Skin epidermis (tissue), 12 donors: ENCODE measurements at regions not wholly inside any gene's neighbourhood (a gene's known extent, or its start where the extent isn't known, plus 50 kb on each side); places are given as distances from the start of the nearest gene placed in this dataset.
"Not testable (repeated sequence)": the region's sequence is repeated elsewhere in the genome, so short reads cannot be mapped to it uniquely, and the experiment has no call there.

Experiments used
- H3K27ac ChIP-seq, 21 experiments: fragments of 200-600 bp; sonication (generic) in 11 of 21; one replicate each; pipeline ENCODE4 v1.5.0; 2020; ENCODE audit warnings: mild to moderate bottlenecking in 3 of 21, inconsistent platforms in 2 of 21, moderate library complexity in 2 of 21
- H3K4me3 ChIP-seq, 7 experiments: fragments of 200-600 bp; sonication (generic) in 2 of 7; one replicate each; pipeline ENCODE4 v1.5.0; 2020; ENCODE audit warnings: inconsistent platforms in 2 of 7, mild to moderate bottlenecking in 2 of 7, moderate library complexity in 1 of 7

DNA sequence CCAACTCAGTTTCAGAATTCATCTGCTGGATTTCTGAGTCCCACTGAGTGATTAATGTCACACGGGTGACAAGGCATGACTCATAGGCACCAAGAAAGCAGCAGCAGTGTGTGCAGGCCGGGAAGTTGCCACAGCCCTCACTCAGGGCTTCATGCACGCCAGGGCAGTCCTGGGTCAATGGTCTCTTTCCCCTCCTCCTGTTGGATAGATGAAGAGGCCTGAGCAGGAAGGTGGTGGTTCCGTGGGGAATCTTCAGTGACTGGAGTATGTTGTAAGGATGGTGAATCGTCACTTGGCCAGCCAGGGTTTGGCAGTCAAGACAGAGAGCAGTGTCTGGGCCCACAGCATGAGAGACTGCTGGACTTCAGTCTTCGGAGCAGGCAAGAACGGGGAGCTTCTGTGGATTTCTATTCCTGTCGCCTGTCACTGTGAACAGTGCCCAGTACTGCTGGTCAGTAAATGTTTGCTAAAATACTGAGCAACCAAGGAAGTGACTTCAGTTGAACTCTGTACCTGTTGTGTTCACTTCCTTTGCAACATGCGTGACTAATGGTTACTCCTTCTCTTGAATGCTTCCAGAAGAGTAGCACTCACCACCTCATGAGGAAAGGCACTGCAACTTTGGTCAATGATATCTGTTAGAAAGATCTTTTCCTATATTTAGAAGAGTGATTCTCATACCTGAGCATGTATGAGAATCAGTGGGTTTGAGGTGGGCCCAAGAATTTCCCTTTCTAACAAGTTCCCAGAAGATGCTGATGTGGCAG lies 62.0 kb upstream of the CD93 start:
- Histone ChIP-seq H3K27ac (peak overlapping the region in 18 of 21 experiments; percentile 4 to 85 (median 62)), H3K4me3 (no peak overlapping the region)

DNA sequence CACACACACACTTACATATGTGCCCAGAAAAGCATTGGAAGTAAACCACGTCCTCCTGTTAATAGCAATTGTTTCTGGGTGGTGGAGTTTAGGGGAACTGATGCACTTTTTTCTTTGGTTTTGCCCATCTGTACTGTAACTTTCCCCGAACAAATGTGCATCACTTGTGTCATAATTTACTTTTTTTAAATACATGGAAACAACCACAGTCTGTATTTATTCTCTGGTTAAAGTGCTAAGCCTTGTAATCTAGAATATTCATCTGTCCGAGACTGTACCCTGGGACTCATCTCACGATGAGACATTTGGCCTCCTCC lies 61.5 kb upstream of the CD93 start:
- Histone ChIP-seq H3K4me3 (no peak overlapping the region), H3K27ac (peak overlapping the region in 16 of 21 experiments; percentile 18 to 85 (median 68))

DNA sequence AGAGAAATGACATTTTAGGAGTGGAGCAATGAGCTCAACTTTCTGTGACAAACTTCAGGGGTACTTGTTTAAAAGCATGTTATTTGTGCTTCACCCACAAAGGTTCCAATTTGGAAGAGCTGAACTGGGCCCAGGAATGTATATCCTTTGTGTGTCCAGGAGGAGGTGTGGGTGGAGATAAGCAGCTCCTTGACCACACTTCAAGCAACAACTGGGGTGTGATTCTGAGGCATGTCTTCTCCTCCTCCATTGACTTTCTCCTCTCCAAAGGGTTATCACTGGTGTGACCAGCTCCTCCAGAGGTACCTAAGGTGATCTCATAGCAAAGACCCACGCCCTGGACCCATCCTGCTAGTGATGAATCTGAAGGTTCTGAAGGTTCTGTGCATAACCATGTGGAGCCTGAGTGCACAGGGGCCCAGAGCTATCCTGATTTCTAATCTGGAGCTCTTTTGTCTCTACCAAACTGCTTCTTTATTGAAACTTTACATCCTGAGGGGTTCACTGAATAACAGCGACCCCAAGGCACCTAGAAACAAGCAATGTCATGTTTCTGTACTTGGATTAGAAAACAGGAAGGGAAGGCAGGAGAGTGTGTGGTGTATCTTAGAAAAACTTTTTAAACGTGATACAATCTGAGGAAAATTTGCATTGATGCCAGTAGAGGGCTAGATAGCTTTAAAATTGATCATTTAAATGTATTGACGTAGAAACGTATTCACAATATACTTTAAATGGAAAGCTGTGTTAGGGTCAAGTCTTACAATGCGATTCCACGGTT lies 60.9 kb upstream of the CD93 start:
- H3K27ac ChIP-seq, result peak overlapping the region in 15 of 21 experiments; percentile 18 to 85 (median 71)
- no peak overlapping the region for H3K4me3 ChIP-seq

DNA sequence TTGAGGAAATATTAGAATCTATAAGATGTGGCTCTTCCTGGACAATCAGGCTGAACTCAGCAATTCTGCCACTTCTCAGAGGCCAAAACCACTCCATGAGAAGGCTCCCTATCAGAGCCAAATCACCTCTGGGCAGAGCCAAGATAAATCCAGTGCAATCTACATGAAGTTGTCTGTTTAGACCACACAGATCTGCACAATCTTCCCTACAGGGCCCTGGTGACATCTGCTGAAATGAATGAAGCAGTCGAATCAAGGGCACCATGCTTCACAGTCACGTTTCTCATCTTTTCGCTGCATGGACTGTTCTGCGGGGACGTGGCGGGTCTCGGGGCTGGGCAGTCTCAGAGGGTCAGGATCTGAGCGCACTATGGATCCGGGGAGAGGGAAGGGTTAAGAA lies 60.1 kb upstream of the CD93 start:
- Histone ChIP-seq H3K27ac (peak overlapping the region in 11 of 21 experiments; percentile 1 to 87 (median 55)), H3K4me3 (no peak overlapping the region)

DNA sequence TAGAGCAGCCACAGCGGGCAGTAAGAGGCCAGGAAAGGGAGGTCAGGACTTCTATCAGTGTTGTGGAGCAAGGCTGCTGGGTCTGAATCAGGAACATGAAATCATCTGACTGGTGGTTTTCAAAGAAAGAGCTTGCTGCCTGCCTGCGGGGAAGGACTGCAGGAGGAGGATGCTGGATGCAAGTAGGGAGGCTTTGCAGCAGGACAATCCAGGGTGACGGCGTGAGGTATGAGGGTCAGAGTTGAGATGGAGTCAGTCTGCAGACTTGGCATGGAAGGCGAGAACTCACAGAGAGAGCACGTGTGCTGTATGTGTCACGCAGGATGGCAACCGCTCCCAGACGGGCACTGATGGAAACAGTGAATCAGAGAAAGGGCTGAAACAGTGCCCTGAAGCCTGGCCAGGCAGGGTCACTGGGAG lies 59.2 kb upstream of the CD93 start:
- Histone ChIP-seq H3K27ac (peak overlapping the region in 18 of 21 experiments; percentile 9 to 87 (median 63)), H3K4me3 (no peak overlapping the region)

DNA sequence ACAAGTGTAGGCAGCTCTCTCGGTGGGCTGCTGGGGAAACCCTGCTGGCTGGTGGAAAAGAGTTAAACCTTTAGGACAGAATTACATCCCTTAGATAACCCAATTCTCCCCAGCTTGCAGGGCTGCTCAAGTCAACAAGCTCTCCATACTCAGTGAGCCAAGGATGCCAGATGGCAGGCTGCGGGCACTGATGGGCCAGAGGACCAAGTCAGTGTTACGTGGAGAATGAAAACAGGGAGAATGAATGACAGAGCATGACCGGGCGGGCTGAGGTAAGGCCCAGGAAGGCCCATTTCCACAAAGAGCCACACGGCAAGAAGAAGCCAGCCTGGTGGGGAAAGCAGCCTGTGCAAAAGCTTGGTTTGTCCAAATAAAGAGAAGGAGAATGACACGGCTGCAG lies 58.7 kb upstream of the CD93 start:
- no peak overlapping the region for H3K4me3 ChIP-seq
- peak overlapping the region in 20 of 21 experiments; percentile 6 to 87 (median 57) for H3K27ac ChIP-seq

DNA sequence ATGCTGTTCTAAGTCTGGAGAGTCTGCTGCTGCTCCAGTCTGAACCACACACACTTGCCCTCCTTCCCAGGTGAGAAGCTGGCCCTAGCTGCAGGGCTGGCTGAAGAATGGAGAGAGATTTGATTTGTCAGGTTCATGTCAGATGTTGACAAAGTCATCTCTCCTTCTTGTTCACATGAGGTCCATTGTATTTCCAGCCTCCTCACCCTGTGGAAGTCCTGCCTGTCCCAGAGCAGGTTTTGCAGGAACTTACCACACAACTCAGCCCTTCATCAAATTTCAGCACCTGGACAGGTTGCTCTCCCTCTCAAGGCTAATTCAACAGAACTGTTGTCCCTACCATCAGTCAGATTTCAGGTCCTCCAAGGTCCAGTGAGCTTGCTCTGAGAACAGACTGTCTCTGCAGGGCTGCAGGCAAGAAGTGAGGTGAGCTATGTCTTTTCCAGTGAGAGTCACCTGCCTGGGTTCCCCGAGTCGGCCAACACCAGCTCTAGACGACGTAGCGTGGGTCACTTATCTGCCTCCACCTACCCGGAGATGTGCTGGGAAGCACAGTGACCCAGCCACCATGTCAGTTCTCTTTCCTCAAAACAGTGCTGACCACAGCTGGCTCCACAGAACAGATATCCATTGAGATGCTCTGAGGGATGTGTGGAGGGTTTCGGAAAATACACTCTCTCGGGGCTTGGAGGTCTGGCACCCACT lies 58.0 kb upstream of the CD93 start:
- H3K27ac ChIP-seq, result peak overlapping the region in 20 of 21 experiments; percentile 6 to 87 (median 68)

DNA sequence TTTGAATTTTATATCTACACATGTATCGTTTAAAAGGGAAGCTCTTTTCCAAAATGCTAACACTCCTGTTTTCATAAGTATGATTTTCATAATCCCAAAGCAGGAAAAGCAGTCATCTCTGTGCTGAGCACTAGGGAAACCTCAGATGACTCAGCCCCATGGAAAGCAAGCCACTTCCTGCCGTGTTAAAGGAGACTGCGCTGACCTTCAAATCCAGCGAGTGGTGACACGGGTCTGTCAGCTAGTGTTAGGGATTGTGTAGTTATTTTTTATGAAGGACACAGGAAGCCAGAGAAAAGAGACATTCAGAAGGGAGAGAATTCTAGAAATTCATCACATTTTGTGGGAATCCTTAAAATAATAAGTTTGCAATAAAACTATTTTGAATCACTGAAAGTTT lies 57.0 kb upstream of the CD93 start:
- Histone ChIP-seq H3K27ac (peak overlapping the region in 20 of 21 experiments; percentile 52 to 90 (median 78)), H3K4me3 (no peak overlapping the region)

More for the DNA sequence above, 58.0 kb upstream of the CD93 start:
- H3K4me3 ChIP-seq, result no peak overlapping the region

DNA sequence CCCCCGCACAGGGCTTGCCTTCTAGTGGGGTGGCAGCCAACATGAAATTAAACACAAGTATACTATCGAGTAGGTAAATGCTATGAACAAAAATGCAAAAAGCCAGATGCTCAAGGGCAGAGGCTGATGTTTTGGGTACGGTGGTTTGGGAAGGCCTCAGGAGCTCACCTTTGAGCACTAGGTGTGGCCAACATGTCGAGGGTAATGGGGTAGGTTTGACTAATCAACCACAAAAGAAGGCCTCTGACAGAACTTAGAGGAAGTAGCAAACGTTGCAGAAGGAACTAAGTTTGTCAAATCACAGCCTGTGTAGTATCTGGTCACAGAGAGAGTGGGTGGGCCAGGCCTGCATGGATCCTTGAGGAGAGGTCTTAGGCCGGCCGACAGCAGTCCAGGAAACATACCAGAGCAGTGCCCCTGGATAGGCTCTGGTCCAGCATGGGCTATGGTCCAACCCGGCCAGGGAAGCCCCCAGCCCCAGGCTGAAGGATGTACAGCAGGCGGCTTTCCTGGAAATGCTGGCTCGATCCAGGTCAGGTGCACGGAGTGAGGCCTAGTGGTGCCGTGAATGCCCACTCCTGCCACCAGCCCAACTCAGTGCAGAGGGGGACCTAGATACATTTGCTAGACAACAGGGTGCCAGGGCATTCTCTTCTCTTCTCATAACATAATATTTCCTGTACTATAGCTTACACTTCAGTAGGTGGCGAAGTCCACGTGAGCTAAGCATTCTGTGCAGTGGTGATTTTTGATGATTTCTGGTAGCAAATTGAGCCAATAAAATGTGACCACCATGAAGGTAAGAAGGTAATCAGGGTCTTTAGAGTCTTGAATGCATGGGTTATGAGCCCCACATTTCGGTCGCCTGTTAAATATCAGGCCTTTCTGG lies 56.3 kb upstream of the CD93 start:
- Histone ChIP-seq H3K27ac (peak overlapping the region; percentile 52 to 90 (median 78)), H3K4me3 (no peak overlapping the region)

DNA sequence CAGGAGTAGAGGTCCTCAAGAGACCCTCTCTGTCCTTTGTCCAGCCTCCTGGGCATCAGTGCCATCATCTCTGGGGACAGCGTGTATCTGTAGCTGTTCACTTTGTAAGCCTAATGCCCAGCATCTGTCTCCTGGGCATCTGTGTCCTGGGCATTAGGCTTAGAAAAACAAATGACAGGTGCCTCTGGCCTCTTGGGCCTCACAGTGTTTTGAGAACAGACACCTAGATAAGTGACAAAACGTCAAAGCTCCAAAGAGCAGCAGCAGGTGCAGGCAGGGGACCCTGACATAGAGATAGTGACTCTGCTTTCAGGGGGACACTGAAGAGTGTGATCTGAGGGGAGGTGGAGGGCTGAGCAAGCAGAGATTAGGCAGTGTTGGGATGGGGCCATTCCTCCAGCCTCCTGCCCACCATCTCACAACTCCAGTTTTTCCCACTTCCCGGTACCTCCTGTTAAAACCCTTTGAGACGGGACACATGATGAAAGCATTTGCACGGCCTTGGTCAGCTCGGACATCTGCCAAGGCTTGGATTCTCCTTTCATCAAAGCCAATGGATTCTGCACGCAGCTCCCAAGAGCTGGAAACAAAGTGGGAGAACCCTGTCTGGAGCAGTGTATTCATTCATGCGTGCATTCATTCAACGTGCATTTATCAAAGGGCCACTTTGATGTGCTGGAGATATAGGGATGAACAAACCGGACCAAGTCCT lies 55.5 kb upstream of the CD93 start:
- Histone ChIP-seq H3K27ac (peak overlapping the region in 20 of 21 experiments; percentile 5 to 90 (median 78)), H3K4me3 (no peak overlapping the region)

DNA sequence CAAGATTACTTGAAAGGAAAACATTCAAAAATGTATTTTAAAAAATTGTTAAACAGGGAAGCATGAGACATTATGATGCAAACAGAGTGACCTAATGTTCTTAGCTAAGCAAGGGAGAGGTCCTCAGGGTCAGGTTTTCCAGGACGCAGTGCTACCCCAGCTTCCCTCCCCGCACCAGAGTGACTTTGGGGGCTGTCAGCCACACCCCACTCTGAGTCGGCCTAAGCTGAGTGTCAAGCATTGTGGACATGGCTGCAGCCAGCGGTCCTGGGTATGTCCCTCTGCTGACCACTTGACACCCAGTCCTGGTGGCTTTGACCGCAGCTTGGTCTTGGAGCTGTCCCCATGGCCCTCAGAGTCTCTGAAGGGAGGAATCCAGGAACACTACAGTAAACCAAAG lies 54.9 kb upstream of the CD93 start:
- Histone ChIP-seq H3K27ac (peak overlapping the region in 9 of 21 experiments; percentile 5 to 87 (median 48)), H3K4me3 (no peak overlapping the region)

DNA sequence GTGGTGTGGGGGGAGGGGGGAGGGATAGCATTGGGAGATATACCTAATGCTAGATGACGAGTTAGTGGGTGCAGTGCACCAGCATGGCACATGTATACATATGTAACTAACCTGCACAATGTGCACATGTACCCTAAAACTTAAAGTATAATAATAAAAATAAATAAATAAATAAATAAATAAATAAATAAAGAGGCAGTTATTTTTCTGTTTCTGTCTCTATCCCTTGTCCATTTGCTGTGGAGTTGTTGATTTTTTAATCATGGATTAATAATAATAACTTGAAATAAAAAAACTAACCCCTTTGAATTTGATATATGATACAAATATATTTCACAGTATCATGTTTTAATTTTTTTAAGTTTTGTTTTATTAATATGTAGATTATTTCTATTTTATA lies 53.9 kb upstream of the CD93 start:
- not testable (repeated sequence) for H3K27ac ChIP-seq, H3K4me3 ChIP-seq

DNA sequence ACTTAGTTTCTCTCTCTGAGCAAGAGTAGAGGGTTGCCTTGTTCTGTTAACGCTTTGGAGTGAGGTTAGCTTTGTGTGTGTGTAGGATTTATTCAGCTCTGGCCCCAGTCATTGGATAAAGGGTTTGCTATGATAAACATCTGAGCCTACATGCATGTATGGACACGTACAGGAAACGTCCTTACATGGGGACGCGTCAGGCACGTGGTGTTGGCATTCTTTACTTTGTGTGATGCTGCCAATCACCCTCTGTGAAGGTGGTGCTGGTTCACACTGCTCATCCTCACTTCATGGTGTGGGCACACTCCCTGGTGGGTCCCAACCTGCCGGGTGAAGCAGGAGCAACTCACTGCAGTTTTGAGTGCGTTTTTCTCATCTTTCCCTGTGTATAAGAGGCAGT lies 53.4 kb upstream of the CD93 start:
- Histone ChIP-seq H3K4me3 (no peak overlapping the region), H3K27ac (peak overlapping the region in 6 of 21 experiments; percentile 12 to 45 (median 40))

DNA sequence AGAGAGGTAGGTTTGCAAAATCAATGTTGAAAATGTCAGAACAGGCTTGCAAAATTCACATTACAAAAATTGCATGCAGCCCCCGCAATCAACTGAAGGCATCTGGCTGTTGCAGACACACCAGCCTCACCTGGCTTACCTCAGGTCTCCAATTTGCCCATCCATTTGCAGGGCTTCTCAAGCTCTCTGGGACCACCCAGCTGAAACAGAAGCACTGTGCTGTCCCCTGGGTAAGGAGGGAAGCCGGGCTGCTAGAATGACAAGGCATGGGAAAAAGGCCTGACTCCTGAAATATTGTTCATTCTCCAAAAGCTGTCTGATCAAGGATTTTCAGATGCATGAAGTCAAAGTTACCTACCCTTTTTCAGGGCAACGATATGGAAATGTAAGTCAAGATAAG lies 52.6 kb upstream of the CD93 start:
- H3K4me3 ChIP-seq, result no peak overlapping the region
- H3K27ac ChIP-seq, result peak overlapping the region in 2 of 21 experiments; percentile 12 to 42

DNA sequence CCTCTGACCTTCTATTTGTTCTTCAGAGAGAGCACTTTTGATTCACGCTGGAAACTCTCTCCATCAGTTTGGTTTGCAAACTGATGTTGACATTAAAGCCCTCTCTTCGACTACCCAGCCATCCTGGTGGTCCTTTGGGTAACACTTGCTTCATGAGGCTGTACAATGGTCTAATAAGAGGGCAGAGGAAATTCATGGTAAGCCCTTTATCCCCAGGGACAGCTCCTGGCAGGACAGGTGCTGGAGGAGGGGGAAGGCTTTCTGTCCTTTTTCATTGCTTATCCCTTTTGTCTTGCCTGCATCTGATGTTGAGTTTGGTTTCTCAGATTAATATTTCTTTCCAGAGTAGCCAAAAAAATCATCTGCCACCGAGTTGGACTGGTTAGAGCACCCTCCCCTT lies 52.1 kb upstream of the CD93 start:
- H3K4me3 ChIP-seq, result no peak overlapping the region
- peak overlapping the region in 2 of 21 experiments; percentile 22 to 55 for H3K27ac ChIP-seq

DNA sequence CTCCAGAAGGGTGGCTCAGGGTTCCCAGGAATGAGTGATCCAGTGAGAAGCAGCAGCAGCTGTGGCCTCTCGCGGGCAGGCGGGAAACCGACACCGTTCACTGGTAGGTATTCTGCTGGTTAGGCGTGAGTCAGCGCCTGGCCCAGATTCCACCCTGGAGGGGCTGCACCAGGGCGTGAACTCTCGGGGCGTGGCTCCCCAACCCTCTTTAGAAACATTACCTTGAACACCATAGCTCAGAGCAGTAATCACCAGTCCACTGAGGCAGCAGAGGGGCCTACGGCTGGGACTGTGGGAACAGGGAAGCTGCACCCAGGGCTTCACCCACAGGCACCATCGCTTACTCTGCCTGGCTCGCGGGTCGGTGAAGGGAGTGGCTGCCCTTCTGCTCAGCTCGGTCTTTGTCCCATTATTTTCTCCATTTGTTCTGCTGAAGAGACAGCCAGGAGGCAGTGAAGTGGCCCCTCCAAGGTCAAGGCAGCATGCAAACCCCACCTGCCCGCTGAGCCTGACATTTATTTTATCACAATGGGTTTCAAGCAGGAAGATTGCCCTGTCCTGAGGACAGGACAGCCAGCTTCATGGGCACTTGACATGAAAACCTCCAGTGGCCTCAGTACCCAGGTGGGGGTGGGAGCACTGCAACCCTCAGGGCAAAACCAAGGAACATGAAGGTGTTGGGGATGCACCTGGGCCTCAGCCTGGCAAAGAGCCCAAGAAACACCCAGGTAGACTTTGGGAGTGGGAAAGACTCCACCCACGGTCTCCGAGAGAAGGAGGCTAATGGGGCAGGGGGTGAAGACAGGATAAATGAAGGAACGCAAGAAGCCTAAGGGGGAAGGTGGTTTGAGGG lies 51.0 kb upstream of the CD93 start:
- peak overlapping the region in 17 of 21 experiments; percentile 9 to 74 (median 52) for H3K27ac ChIP-seq
- no peak overlapping the region for H3K4me3 ChIP-seq
